Fibroblast of villous mesenchyme (primary cell): ENCODE measurements at regions not wholly inside any gene's neighbourhood (a gene's known extent, or its start where the extent isn't known, plus 50 kb on each side); places are given as distances from the start of the nearest gene placed in this dataset.
A peak's percentile ranks its signal among the peaks of the same experiment; 100 is the strongest.

ENCODE experiments used
- DNase-seq: peaks from one replicate; pipeline ENCODE4 v3.0.0-alpha.2; 2010; ENCODE audit warnings: low read depth
- H3K4me3 ChIP-seq: 2 replicates; pipeline ENCODE4 v1.5.1; 2011; ENCODE audit warnings: low read depth, mild to moderate bottlenecking, low read length
- TF ChIP-seq, protein P1 (sequence below): IDR thresholded peaks from 2 replicates; pipeline ENCODE4 v1.5.1; 2012; ENCODE audit warnings: low read depth, mild to moderate bottlenecking, low read length; ENCODE audit not compliant: insufficient read depth

DNA sequence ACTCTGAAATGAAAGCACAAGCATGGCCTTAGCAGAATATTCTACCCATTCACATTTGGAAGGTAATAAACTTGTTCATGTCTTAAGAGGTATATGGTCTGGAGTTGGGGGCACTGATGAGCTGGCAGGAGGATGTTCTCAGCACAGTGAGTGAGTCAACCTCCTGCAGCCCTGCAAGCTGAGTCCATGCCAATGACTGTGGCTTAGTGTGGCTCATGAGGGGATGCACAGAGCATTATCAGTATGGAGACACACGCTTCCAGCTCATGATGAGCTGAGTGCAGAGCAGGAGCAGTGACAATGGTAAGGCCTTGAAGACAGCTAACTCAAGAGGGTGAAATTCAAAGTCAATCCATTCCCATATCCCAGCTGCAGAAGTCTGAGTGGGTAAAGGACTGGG lies 102.3 kb downstream of the TNFSF18 start:
- TF ChIP-seq, protein P1, sequence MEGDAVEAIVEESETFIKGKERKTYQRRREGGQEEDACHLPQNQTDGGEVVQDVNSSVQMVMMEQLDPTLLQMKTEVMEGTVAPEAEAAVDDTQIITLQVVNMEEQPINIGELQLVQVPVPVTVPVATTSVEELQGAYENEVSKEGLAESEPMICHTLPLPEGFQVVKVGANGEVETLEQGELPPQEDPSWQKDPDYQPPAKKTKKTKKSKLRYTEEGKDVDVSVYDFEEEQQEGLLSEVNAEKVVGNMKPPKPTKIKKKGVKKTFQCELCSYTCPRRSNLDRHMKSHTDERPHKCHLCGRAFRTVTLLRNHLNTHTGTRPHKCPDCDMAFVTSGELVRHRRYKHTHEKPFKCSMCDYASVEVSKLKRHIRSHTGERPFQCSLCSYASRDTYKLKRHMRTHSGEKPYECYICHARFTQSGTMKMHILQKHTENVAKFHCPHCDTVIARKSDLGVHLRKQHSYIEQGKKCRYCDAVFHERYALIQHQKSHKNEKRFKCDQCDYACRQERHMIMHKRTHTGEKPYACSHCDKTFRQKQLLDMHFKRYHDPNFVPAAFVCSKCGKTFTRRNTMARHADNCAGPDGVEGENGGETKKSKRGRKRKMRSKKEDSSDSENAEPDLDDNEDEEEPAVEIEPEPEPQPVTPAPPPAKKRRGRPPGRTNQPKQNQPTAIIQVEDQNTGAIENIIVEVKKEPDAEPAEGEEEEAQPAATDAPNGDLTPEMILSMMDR, result no peak
- DNase-seq, result peak; percentile 64
- H3K4me3 ChIP-seq, result no peak overlapping the region

GRCh38 chr1:172949096-172949495 lies 101.6 kb downstream of the TNFSF18 start:
- no peak for DNase-seq
- TF ChIP-seq, protein P1, result no peak
- H3K4me3 ChIP-seq, result no peak overlapping the region

GRCh38 chr1:172950528-172950927 lies 100.2 kb downstream of the TNFSF18 start:
- TF ChIP-seq, protein P1, result no peak
- H3K4me3 ChIP-seq, result no peak overlapping the region
- DNase-seq, result peak; percentile 52

DNA sequence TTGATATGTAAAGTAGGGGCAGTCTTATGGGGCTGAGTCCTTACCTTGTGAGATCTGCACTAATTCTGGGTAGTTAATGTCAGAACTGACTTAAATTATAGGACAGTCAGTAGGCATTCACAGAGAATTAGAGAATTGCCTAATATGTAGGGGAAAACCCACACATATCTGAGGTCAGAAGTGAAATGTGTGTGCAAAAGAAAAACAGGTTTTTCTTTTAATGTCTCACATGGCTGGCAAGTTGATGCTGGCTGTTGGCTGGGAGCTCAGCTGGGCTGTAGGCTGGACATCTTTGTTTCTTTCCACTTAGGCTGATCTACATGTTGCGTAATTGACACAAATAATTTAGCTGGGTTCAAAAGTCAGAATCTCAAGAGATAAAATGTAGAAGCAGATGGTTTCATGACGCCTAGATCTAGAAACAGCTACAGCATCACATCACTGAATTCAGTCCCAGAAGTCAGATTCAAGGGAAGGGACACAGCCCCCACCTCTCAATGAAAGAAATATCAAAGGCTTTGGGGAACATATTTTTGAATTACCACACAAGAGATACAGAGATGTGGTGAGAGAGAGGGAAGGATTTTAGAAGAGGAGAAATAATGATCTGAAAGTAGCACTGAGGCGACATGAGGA lies 98.9 kb downstream of the TNFSF18 start:
- peak; percentile 98 for DNase-seq
- H3K4me3 ChIP-seq, result no peak overlapping the region
- TF ChIP-seq, protein P1, result no peak

GRCh38 chr1:172952516-172952915 lies 98.2 kb downstream of the TNFSF18 start:
- DNase-seq, result peak; percentile 51
- H3K4me3 ChIP-seq, result no peak overlapping the region
- TF ChIP-seq, protein P1, result no peak

DNA sequence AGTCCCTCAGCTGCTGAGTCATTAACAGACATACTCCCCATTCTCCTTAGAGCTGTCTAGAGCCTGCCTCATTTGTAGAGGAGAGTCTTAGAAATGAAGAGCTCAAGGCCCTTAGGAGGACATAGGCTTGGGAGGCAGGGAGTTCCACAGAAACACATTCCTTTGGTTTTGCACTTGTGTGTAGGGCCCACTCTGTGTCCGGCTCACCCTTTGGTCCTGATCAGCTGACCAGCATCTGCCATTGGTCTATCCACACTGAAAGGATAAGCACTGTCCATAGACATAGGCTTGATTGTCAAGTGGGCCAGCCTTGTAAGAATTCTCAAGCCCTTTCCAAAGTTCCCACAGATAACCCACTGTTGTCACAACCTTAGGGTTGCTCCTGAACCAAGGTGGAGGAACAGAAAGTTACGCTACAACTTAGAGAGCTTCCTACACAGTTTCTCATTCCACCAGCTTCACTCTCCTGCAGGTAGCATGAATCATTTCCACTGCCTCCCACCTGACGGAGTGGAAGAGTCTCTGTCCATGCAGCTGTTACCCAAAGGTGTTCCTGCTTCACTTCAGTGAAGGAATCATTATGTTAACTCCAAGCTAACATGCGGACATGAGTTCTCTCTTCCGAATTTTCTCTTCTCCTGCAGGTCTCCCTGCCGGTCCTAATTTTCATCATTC lies 96.1 kb downstream of the TNFSF18 start:
- TF ChIP-seq, protein P1, result no peak
- no peak for DNase-seq
- H3K4me3 ChIP-seq, result no peak overlapping the region
